ENCODE measurements at regions not wholly inside any gene's neighbourhood (a gene's known extent, or its start where the extent isn't known, plus 50 kb on each side); places are given as distances from the start of the nearest gene placed in this dataset.

GRCh38 chr3:107250221-107250620, 127.0 kb upstream of the CCDC54 start:
- DNase-seq: no peak

DNA sequence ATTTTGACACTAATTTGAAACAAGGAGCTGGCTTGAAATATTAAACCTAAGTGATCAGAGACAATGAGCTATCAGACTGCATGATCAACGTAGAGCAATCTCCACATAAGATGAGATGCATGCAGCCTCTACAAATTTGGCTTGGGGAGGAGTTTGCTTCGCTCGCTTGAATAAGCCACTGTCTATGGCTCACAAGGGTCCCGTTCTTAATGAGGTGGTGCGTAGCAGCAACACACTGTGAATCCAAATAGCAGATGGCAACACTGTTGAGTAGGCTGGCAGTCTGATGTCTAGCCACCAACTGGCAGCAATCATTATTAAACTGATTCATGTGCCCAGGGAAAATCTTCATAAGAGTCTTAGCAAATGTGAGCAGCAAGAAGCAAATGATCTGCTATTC, 125.4 kb upstream of the CCDC54 start:
- DNase-seq: no peak

DNA sequence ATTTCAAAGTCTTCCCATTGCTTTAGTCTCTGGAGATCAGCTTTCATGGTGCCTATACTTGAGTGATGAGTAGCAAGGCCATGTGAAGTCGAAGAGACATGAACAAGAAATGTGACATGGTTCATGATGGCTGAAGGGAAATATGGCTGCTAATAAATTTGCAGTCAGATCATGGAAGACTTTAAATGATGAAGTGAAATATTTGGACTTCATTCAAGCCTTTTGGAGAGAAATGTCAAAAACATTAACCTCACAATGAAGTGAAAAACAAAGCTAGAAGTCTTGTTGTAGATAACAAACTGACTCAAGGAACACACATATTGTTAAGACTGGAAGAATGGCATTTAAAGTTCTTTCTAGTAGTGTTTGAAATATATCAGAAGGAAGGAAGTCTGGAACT, 120.3 kb upstream of the CCDC54 start:
- DNase-seq: no peak

- DNase-seq: no peak
These were observed 118.9 kb upstream of the CCDC54 start for GRCh38 chr3:107258300-107258699.

GRCh38 chr3:107260207-107260606, 117.0 kb upstream of the CCDC54 start:
- DNase-seq: no peak

DNA sequence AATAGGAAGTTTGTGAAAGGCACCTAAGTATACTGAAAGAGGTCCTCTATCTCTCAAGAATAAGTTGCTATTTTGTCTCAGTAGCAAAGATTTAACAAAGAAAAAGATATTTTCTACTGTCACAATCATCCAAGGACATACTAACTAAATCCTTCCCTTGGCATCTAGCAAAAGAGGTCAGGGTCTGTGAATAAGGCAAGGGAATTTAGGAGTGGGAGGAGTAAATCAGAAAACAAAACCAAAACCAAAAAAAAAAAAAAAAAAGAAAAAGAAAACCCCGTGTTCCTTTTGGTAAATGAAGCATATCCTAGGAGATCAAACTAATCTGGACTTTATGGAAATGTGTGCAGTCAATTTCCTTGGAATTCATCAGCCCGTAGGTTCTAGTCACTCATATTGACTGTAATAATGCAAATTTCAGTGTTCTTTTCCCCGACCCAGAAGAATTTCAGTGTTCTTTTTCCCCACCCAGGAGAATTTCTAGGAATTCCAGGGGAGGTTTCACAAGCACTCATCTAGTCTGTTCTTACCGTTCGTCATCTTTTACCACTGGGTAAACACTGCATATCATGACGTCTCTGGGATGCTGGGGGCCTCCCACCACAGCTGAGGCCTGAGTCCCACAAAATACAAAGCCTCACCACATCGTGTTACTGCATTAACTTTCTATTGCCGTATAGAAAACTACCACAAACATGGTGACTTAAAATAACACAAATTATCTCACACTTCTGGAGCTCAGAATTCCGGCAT, 113.8 kb upstream of the CCDC54 start:
- no peak for DNase-seq

DNA sequence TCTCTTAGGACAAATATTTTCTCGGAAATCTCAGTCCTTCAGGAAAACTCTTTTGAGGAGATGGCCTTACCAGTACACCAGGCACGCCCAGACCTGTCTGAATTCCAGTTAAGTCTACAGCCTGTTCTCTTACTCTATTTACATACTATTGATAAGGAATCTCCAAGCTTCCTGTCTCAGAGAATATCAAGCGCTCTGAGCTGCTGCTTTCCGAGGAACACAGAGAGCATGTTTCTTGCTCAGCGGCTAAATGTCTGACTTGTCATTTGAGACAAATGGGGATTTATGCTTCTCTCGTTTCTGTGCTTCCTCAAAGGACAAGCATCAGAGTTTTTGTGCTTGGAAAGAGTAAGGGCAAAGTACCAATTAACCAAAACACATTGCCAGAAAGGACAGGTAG, 112.4 kb upstream of the CCDC54 start:
- DNase-seq: no peak

DNA sequence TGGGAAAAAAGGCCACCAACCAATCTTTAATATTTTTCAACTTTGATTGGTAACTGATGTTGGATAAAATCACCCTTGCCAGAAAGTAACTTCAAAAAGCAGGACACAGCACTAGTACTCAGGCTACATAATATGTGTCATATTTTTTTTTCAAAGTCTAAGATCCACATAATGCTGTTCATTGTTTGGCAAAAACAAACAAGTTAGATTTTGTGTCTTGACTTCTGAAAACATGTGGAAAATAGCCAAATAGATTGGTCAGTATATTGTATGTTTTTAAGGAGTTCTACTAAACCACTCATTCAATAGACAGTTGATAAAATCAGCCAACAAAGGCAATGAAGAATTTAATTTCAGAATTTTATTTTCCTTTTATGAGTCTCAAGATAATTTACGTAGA, 111.7 kb upstream of the CCDC54 start:
- DNase-seq: no peak

GRCh38 chr3:107268469-107268868, 108.8 kb upstream of the CCDC54 start:
- DNase-seq: no peak

GRCh38 chr3:107269136-107269535, 108.1 kb upstream of the CCDC54 start:
- no peak for DNase-seq

DNA sequence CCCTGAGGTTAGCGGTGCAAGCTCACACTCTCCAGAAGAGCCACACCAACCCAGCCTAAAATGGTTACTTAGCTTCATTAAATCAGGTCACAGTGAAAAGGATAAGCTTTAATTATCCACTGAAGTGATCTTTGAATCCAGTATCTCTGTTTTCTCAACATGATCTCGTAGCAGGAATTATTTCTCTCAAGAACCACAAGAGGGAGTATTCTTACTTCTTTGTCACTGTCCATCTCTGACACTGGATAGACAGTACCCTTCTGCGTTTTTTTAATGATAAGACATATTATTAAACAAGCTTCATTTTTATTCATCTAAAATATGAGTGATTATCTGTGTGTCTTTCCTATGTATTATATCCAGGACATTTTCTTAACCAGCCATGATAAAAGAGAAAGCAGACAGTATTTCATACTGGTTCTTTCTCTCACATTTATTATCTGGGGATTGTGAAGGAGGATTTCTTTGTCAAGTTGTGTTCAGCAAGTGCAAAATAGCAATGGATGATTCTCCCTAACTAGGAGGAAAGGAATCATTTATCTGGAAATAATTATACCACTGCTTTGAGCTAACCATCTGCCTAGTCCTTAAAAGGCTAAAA, 105.4 kb upstream of the CCDC54 start:
- no peak for DNase-seq

GRCh38 chr3:107272471-107272870, 104.8 kb upstream of the CCDC54 start:
- DNase-seq: no peak

DNA sequence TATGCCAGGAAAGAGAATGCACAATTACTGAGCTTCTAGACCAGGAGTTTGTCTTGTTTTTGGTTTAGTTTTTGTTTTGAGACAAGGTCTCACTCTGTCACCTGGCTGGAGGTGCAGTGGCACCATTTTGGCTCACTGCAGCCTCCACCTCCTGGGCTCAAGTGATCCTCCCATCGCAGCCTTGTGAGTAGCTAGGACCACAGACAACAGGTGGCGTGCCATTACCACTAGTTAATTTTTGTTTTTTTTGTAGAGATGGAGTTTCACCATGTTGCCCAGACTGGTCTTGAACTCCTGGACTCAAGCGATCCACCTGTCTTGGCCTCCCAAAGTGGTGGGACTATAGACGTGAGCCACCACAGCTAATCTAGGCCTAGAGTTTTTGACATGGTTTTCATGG, 104.4 kb upstream of the CCDC54 start:
- no peak for DNase-seq

- DNase-seq: no peak
These were observed 103.5 kb upstream of the CCDC54 start for GRCh38 chr3:107273771-107274170.

DNA sequence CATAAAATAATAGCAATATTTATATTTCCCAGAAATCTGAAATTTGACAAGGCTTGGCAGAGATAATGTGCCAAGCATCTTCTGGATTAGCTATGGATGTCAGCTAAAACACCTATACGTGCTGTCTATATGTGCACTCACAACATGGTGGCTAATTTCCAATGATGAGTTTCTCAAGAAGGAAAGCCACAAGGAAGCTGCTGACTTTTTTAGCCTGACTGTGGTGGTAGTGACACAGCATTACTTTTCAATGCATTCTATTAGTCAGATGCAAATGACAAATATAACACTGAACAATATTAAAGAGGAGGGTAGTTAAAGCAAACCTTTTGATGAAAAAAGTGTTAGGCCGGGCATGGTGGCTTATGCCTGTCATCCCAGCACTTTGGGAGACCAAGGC, 101.7 kb upstream of the CCDC54 start:
- DNase-seq: no peak

DNA sequence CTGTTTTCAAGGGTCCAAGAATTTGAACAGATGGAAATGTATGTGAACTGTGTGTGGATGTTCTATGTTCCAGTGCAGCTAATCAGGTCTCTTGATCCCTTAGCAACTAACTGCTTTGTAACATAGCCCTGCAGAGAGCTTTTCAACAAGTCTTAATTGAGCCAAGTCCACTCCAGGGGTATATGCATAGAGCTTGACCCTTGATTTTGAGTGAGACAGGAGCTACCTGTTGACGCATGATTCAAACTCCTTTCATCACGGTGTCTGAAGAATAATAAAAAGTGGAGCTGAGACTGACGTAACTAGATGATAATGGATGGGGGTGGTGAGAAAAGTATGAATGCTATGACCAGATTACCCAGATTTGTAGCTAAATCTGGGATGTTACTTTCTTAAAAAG, 93.3 kb upstream of the CCDC54 start:
- DNase-seq: no peak

DNA sequence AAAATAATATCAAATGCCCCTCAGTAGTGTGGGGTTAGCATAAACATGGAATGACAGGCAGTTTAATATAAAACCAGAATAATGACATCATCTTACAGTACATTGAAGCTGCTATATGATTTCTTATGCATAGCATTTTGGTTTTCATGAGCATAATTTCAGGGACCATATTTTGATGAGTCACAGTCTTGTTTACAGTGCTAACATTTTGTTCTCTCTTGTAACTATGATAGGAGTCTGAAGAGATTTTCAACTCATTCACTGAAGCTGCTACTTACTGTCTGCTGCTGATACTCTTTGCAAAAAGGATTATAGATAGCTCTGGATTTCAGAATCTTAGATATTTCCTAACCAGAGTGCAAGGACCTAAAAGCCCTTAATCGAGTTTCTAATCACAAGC, 92.6 kb upstream of the CCDC54 start:
- DNase-seq: no peak

DNA sequence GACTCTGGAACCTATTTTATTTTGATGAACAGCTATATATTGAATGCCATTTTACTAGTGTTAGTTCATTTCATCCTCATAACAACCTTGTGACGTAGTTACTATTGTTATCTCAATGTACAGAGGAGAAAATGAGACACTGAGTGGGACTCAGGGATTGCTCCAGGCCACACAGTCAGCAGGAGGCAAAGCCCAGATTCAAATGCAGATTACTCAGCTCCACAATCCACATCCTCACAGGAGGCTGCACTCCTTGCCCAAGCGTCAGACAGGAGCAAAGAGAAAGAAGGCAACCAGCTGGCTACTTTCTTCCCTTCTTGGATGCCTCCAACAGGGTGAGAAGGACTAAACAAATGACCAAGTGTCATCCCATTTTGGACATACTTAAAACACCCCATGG, 92.0 kb upstream of the CCDC54 start:
- DNase-seq: no peak

GRCh38 chr3:107289354-107289753, 87.9 kb upstream of the CCDC54 start:
- DNase-seq: no peak

DNA sequence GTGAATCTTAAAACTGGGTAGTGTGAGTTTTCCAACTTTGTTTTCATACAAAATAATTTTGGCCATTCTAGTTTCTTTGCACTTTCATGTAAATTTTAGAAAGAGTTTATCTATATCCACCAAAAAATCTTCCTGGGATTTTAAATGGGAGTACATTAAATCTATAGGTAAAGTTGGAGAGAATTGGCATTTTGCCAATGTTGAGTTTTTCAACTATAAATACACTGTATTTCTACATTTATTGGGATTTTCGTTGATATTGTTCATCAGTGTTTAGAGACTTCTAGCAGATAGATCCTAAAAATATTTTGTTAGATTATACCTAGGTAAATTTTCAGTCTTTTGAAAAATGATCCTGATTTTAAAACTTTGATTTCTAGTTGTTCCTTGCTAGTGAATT, 83.1 kb upstream of the CCDC54 start:
- no peak for DNase-seq

- DNase-seq: no peak
These were observed 79.6 kb upstream of the CCDC54 start for GRCh38 chr3:107297597-107297996.

GRCh38 chr3:107307205-107307604, 70.0 kb upstream of the CCDC54 start:
- no peak for DNase-seq

DNA sequence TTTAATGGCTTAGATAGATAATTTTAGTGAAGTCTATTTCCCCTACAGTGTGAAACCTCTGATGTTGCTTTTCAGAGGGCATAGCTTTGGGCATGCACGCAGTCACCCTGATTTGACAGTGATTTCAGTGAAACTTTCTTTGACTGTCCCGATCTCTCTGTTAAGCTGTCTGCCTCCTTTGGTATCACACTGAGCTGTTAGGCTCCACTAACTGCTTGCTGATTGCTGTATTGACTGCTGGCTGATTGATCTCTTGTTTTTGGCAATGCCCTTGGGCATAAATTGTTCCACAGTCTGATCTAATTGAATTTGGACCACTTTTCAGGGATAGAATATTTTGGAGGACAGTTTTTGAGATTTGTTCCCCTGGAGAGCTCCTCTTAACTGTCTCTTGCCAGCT, 68.5 kb upstream of the CCDC54 start:
- DNase-seq: no peak

DNA sequence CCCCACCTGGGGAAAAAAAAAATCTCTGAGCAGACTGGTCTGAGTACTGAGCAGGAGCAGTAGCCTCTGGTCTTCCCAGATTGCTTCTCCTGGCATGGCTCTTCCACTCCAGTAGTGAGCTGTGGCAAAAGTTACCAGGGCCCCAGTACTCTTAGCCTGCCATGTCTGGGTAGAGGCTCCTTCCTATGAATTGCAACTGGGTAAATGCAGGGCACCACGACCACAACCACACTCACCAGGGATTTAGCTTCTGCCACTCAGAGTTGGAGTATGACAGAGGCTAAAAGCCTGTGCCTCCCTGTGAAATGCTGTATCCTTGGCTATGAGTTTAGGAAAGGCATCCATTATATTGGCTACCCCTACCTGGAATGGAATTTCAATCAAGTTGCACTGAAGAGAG, 67.9 kb upstream of the CCDC54 start:
- DNase-seq: no peak

DNA sequence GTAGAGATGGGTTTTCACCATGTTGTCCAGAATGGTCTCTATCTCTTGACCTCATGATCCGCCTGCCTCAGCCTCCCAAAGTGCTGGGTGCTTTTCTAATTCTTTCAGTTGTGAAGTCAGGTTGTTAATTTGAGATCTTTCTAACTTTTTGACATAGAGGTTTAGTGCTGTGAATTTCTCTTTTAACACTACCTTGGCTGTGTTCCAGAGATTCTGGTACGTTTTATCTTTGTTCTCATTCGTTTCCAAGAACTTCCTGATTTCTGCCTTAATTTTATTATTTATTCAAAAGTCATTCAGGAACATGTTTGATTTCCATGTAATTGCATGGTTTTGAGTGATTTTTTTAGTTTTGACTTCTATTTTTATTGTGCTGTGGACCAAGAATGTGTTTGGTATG, 63.5 kb upstream of the CCDC54 start:
- DNase-seq: no peak
